Heart left ventricle (tissue), 16 donors: ENCODE measurements at regions not wholly inside any gene's neighbourhood (a gene's known extent, or its start where the extent isn't known, plus 50 kb on each side); places are given as distances from the start of the nearest gene placed in this dataset.
A peak's percentile ranks its signal among the peaks of the same experiment; 100 is the strongest.
"Not testable (repeated sequence)": the region's sequence is repeated elsewhere in the genome, so short reads cannot be mapped to it uniquely, and the experiment has no call there.

Experiments
- ATAC-seq, 4 donors: fragments of 200-7000 bp; cut with Tn5 transposase; one replicate each; pipeline ENCODE4 v1.9.1; 2020 to 2022; ENCODE audit warnings: moderate library complexity in 4 of 4, mild to moderate bottlenecking in 3 of 4, moderate number of reproducible peaks in 1 of 4
- DNase-seq, 5 donors: peaks; one replicate each; pipeline ENCODE4 v3.0.0-alpha.2; 2020
- H3K27ac ChIP-seq, 12 donors: fragments of 200-600 bp; sonication (generic) in 4 of 12; one replicate each; pipeline versions ENCODE4 v1.5.0 to v1.8.0; 2016 to 2022; ENCODE audit warnings: mild to moderate bottlenecking in 2 of 12
- H3K27me3 ChIP-seq, 9 donors: fragments of 200-600 bp; sonication (generic) in 2 of 9; one replicate each; pipeline versions ENCODE4 v1.5.1 to v1.8.0; 2016 to 2022; ENCODE audit warnings: mild to moderate bottlenecking in 3 of 9
- H3K36me3 ChIP-seq, 9 donors: fragments of 200-600 bp; sonication (generic) in 2 of 9; one replicate each; pipeline versions ENCODE4 v1.5.0 to v1.8.0; 2018 to 2022; ENCODE audit warnings: mild to moderate bottlenecking in 2 of 9
- H3K4me1 ChIP-seq, 12 donors: fragments of 200-600 bp; sonication (generic) in 4 of 12; one replicate each; pipeline versions ENCODE4 v1.5.0 to v1.8.0; 2016 to 2022; ENCODE audit warnings: mild to moderate bottlenecking in 3 of 12
- H3K4me3 ChIP-seq, 12 donors: fragments of 200-600 bp; sonication (generic) in 4 of 12; one replicate each; pipeline versions ENCODE4 v1.5.0 to v1.8.0; 2017 to 2022; ENCODE audit warnings: mild to moderate bottlenecking in 9 of 12, moderate library complexity in 4 of 12
- H3K9me3 ChIP-seq, 12 donors: fragments of 200-600 bp; sonication (generic) in 4 of 12; one replicate each; pipeline versions ENCODE4 v1.5.0 to v1.8.0; 2016 to 2022; ENCODE audit warnings: mild to moderate bottlenecking in 1 of 12
- CTCF ChIP-seq, 12 donors: fragments of 200-600 bp; sonication (generic) in 4 of 12; IDR thresholded peaks; one replicate each; pipeline versions ENCODE4 v1.5.0 to v1.8.0; 2018 to 2022; ENCODE audit warnings: antibody characterized with exemption in 12 of 12, mild to moderate bottlenecking in 5 of 12
- POLR2A ChIP-seq, 2 donors: fragments of 450-650 bp; IDR thresholded peaks; one replicate each; pipeline ENCODE4 v1.6.1; 2017; ENCODE audit warnings: antibody characterized with exemption in 2 of 2, mild to moderate bottlenecking in 2 of 2, moderate library complexity in 2 of 2
- WGBS, 4 donors: extraction: QIAGEN DNeasy Blood & Tissue Kit in 2 of 4; methylation state at CpG; one replicate each; pipeline versions ENCODE4 v1.1.5 to v1.1.7; 2013 to 2018; 5-methylcytosine and 5-hydroxymethylcytosine counted together
- intact Hi-C, 10 donors: fragments of 100-400 bp; cut with DNase I; formaldehyde crosslinking; loops; one replicate each; pipeline versions ENCODE4 v1.11.1 to v1.14.2; 2022
- donor health status: ischemic (EF 13 %, LVEDD 7.1; RV severe dilation, severe dysfunction).
- donor health status: healthy with polysubstance abuse.
- donor health status: DM: no; HTN: yes; CAD: no.
- donor health status: DM: no; HTN: no; CAD: no.
- donor health status: ischemic (EF 25% LVEDD 6.9; RV normal size, moderate dysfunction).
- donor health status: ischemic (EF 25% LVEDD 5.7; RV mildly dilated, moderate dysfunction).
- donor health status: healthy.
- donor health status: DM: yes; HTN: yes; CAD: no.
- donor health status: ischemic (EF 35%, LVEDD 5.7; RV mildly dilated, moderate dysfunction).
- donor health status: nonischemic (EF 11% LVEDD 7.7; RV severe dilation, severe dysfunction).
- donor health status: DM: yes; HTN: yes; CAD: no.
- donor health status: PGD.
- donor health status: ischemic (EF 29% LVEDD 5.4; RV normal size, mild dysfunction).
- donor health status: nonischemic (EF 23%, LVEDD 6.1; RV moderate dilation, normal function).

GRCh38 chr7:25459057-25459456, 230.8 kb upstream of the NPVF start:
- no peak overlapping the region for H3K4me3 ChIP-seq
- TF ChIP-seq CTCF (IDR thresholded peaks at IDR 0.05) (no peak), POLR2A (IDR thresholded peaks at IDR 0.05) (no peak)
- H3K4me1 ChIP-seq: peaks cover 0 to 37% (median 11%) of the 10 kb centered on the region in 12 donors
- no peak for ATAC-seq
- H3K27me3 ChIP-seq: peaks cover 0 to 4% (median 0%) of the 10 kb centered on the region in 9 donors
- no peaks in the 10 kb centered on the region for H3K9me3 ChIP-seq
- no peak for DNase-seq
- no peaks in the 10 kb centered on the region for H3K36me3 ChIP-seq
- no peak overlapping the region for H3K27ac ChIP-seq
- intact Hi-C loops: loop anchor here in 1 of 10 donors (10.0 kb wide), 1 partner anchor 56 kb away; no protein-coding TSS in a partner anchor

DNA sequence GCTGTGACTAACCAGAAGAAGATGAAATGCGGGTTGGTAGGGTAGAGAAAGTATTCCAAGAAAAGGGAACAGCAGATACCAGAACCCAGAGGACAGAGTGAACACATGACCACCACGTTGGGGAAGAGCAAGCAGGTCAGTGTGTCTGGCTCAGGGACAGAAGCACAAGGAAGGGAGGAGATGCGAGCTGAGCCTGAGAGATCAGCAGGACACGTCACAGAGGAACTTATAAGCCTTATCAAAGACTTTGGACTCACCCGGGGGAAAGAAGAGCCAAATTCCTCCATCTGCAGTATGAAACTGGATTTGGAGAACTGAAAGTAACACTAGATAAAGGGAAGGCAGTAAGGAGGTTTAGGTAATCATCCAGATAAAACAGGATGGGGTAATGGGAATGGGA, 232.1 kb upstream of the NPVF start:
- H3K4me1 ChIP-seq: peaks cover 0 to 25% (median 10%) of the 10 kb centered on the region in 12 donors
- intact Hi-C loops: no loop called here
- peaks cover 0 to 4% (median 0%) of the 10 kb centered on the region in 9 donors for H3K27me3 ChIP-seq
- no peaks in the 10 kb centered on the region for H3K36me3 ChIP-seq
- 36 to 45% (median 40%) methylated on average over 5 of the region's 5 CpGs for WGBS, 4 donors
- peak in 1 of 4 donors; percentile 35 for ATAC-seq
- DNase-seq: no peak
- H3K4me3 ChIP-seq: no peak overlapping the region
- TF ChIP-seq POLR2A (IDR thresholded peaks at IDR 0.05) (no peak), CTCF (IDR thresholded peaks at IDR 0.05) (no peak)
- H3K9me3 ChIP-seq: no peaks in the 10 kb centered on the region
- no peak overlapping the region for H3K27ac ChIP-seq

DNA sequence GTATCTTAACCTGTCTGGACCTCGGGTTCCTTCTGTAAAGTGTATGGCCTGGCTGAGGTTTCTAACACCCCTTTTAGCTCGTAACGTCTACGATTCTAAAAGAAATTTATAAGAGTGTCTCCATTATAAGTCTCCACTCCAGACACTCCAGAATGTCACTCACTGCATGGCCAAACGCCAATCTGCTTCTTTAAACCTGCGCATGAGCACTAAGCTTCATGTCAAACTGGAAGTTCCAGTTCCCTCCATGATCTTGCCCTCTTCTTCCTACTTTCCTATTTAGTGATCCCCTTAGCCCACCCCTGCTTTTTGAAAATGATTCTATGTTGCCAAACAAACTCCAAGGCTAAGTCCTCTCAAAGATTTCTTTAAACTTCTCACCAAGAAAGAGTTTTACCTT, 241.4 kb upstream of the NPVF start:
- TF ChIP-seq CTCF (IDR thresholded peaks at IDR 0.05): no peak
- no peak for TF ChIP-seq POLR2A (IDR thresholded peaks at IDR 0.05)
- H3K9me3 ChIP-seq: no peaks in the 10 kb centered on the region
- no peak for DNase-seq
- no peaks in the 10 kb centered on the region for H3K27me3 ChIP-seq
- H3K27ac ChIP-seq: no peak overlapping the region
- no peak overlapping the region for H3K4me3 ChIP-seq
- 83 to 92% (median 85%) methylated on average over 6 of the region's 6 CpGs for WGBS, 4 donors
- H3K36me3 ChIP-seq: no peaks in the 10 kb centered on the region
- no peaks in the 10 kb centered on the region for H3K4me1 ChIP-seq
- intact Hi-C loops: no loop called here
- no peak for ATAC-seq

GRCh38 chr7:25476863-25477499, 248.7 kb upstream of the NPVF start:
- H3K27ac ChIP-seq: no peak overlapping the region
- H3K27me3 ChIP-seq: no peaks in the 10 kb centered on the region
- H3K4me1 ChIP-seq: no peaks in the 10 kb centered on the region
- TF ChIP-seq CTCF (IDR thresholded peaks at IDR 0.05) (no peak), POLR2A (IDR thresholded peaks at IDR 0.05) (no peak)
- ATAC-seq (no peak), DNase-seq (no peak)
- H3K4me3 ChIP-seq: no peak overlapping the region
- no peaks in the 10 kb centered on the region for H3K9me3 ChIP-seq
- 84 to 89% (median 86%) methylated on average over 9 of the region's 9 CpGs for WGBS, 4 donors
- intact Hi-C loops: no loop called here
- H3K36me3 ChIP-seq: no peaks in the 10 kb centered on the region

GRCh38 chr7:25478221-25478620, 249.9 kb upstream of the NPVF start:
- ATAC-seq, H3K9me3 ChIP-seq, H3K36me3 ChIP-seq, intact Hi-C loops, H3K27ac ChIP-seq, H3K27me3 ChIP-seq, H3K4me1 ChIP-seq, H3K4me3 ChIP-seq, DNase-seq: not testable (repeated sequence)
